ENCODE measurements at regions not wholly inside any gene's neighbourhood (a gene's known extent, or its start where the extent isn't known, plus 50 kb on each side); places are given as distances from the start of the nearest gene placed in this dataset.
"Not testable (repeated sequence)": the region's sequence is repeated elsewhere in the genome, so short reads cannot be mapped to it uniquely, and the experiment has no call there.

GRCh38 chr5:75940418-75940817 is 142.8 kb upstream of the SV2C start:
- no peak for DNase-seq

DNA sequence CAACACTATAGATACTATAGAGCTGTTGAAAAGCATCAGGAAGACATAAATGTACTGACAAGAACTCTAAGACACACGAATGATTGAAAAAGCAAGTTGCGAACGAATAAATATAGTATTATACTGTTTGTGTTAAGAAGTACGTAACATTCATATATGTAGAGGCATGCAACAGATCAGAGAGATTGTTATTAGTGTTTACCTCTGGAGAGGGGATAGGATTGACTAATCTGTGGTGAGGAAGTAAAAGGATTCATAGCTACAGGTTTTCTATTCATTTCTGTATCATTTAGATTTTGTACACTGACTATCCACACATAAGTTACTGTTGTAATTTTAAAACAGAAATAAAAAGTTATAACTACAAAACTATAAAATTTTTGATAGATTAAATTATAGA is 147.6 kb upstream of the SV2C start:
- DNase-seq, result no peak

- DNase-seq, result peak; percentile 11
Observed at GRCh38 chr5:75933489-75933888, 149.7 kb upstream of the SV2C start.

GRCh38 chr5:75931175-75931574 is 152.0 kb upstream of the SV2C start:
- DNase-seq, result no peak

DNA sequence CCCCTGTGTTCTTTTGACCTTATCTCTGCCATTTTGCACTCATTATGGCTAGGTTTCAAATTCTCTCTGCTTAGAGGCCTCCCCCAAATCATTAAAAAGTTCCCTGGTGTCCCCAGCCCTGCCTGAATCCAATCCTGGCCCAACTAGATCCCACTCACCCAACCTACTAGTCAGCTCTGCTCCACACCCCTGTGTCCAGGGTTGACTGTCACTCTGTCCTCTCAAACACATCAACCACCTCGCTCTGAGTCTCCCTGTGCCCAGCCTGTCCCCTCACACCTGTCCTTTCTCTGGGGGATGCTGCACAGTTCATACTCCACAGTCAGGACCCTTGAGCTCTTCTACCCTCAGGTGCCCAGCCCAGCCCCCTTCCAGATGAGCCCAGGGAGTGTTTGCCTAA is 154.2 kb upstream of the SV2C start:
- DNase-seq, result no peak

GRCh38 chr5:75922480-75922879 is 160.7 kb upstream of the SV2C start:
- no peak for DNase-seq

GRCh38 chr5:75921011-75921410 is 162.2 kb upstream of the SV2C start:
- DNase-seq, result no peak

GRCh38 chr5:75916144-75916543 is 167.0 kb upstream of the SV2C start:
- no peak for DNase-seq

DNA sequence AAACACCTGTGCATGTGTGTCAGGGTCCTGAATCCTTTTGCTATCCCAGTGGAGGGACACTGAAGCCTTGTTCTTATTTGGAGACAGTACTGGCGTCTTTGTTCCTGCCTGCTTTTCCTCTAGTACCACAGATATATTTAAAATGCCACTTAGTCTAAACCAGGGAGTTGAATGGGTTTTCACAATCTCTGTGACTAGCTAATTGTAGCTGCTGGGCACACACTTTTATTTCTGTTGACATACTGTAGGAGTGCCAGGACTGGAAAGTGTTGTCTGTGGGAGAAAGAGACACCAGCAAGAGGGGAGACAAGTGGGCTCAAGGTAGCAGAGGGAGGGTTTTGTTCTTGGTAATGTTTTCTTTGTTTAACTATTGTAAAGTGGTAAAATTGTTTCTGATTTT is 174.0 kb upstream of the SV2C start:
- peak; percentile 31 for DNase-seq

GRCh38 chr5:75907651-75908050 is 175.5 kb upstream of the SV2C start:
- DNase-seq, result no peak

GRCh38 chr5:75894482-75894881 is 177.2 kb upstream of the POC5 start:
- DNase-seq, result no peak

- no peak for DNase-seq
Observed at GRCh38 chr5:75891736-75892135, 174.5 kb upstream of the POC5 start.

DNA sequence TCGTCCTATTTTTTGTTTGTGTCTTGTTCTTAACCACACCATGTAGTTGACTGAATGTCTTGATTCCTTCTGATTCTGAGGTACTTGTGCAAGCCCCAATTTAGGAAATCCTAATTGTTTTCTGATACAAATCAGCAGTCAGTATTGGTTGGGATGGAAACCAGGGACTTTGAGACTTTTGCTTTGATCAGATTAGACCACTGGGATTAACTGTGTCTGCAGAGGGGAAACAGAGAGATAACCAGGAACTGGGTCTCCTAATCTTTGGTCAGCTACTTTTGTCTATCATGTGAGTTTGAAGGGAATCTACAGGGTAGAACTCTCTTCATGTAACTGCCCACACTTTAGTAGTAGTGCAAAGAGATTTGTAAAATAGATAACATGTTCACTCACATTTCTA is 173.8 kb upstream of the POC5 start:
- DNase-seq, result no peak

- no peak for DNase-seq
Observed at GRCh38 chr5:75890546-75890945, 173.3 kb upstream of the POC5 start.

DNA sequence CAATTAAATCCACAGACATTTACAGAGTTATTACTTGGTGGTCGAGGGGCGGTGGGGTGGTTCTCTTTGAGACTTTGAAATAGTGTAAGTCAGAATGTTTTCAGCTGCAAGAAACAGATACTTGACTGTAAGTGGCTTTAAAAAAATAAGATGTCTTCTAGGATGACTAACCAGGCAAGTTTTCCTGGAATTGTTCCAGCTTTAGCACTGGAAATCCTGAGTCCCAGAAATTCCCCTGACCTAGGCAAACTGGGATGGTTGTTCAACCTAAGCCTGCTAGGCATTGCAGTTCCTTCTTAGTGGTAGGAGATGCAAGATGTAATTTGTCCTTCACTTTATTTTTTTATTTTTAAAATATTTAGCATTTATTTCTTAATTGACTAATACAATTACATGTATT is 169.5 kb upstream of the POC5 start:
- DNase-seq, result no peak

DNA sequence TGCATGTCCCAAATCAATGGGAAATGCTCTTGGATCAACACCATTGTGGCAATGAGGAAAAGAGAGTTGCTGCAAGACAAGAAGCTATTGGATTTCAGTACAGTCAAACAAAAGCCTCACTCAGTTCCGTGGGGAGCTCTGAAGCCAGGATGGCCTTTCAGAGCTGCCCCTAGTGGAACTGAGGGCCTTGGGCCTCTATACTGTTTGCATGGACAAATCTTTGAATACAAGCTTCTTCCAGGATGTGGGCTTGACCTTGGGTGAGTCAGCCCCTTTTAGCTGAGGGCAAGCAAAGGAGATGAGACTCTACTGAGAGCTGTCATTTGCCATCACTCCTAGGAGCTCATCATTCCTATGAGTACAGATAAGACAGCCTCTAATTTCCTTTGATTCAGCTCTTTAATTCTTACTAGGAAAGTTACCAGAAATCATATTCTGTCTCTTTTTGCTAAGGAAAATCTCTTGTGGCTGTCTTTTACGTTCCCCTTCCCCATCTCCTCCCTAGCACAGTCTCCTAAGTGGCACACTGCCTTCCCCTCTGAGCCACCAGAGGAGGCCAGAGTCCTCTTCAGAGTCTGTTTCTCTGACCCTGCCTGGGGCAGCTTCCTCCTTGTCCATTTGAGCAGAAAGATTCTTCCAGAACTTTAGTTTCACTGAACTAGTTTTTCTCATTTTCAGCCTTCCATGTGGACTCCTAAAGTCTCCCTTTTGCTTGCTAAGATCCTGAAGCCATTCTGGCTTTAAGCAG is 168.8 kb upstream of the POC5 start:
- no peak for DNase-seq

- DNase-seq, result no peak
Observed at GRCh38 chr5:75885321-75885720, 168.1 kb upstream of the POC5 start.

DNA sequence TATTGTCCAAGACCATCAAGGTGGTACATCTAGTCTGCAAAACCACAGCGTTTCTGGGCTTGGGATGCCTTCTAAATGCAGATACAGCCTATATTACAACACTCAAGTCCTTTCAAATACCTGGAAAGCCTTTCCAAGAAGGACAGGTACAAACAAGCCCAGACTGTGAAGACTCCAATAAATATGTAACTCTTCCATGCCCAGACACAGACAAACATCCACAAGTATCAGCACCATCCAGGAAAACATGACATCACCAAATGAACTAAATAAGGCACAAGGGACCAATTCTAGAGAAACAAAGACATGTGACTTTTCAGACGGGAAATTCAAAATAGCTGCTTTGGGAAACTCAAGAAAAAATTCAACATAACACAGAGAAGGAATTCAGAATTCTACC is 152.7 kb upstream of the POC5 start:
- no peak for DNase-seq

DNA sequence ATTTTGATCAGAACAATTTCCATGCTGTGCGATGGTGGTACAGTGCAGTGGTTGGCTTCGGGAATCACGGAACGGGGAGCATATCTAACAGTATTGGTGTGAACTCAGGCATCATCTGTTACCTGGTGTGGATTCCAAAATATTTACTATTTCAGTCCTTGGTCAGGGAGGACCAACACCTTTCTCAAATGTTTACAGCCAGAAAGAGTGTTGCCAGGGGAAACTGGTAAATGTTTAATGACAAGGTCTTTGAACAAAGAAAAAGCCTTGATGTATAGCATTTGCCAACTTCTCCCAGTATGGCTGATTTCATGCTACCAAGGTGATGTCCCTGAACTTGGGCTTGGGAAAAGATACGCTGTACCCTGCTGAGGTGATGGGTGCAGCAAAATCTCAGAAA is 145.6 kb upstream of the POC5 start:
- DNase-seq, result peak; percentile 45

GRCh38 chr5:75859621-75860020 is 142.4 kb upstream of the POC5 start:
- not testable (repeated sequence) for DNase-seq

GRCh38 chr5:75856056-75856455 is 138.8 kb upstream of the POC5 start:
- DNase-seq, result peak; percentile 81

GRCh38 chr5:75848077-75848476 is 130.8 kb upstream of the POC5 start:
- no peak for DNase-seq

GRCh38 chr5:75847561-75848021 is 130.4 kb upstream of the POC5 start:
- no peak for DNase-seq

- no peak for DNase-seq
Observed at GRCh38 chr5:75844301-75844700, 127.1 kb upstream of the POC5 start.

- no peak for DNase-seq
Observed at GRCh38 chr5:75843319-75843718, 126.1 kb upstream of the POC5 start.
